SK-N-SH (cell line): ENCODE measurements at regions not wholly inside any gene's neighbourhood (a gene's known extent, or its start where the extent isn't known, plus 50 kb on each side); places are given as distances from the start of the nearest gene placed in this dataset.

Experiments
- FOXJ3 ChIP-seq: sonication (generic); formaldehyde crosslinking; IDR thresholded peaks from 2 replicates; pipeline ENCODE4 v1.5.1; 2020; ENCODE audit warnings: mild to moderate bottlenecking, missing genetic modification reagents
- POLR2AphosphoS5 ChIP-seq: IDR thresholded peaks from 2 replicates; pipeline ENCODE4 v1.6.1; 2012; ENCODE audit warnings: low read depth, low read length
- RXRA ChIP-seq: IDR thresholded peaks from 2 replicates; pipeline ENCODE4 v1.4.0; 2012; ENCODE audit warnings: low read depth, mild to moderate bottlenecking, borderline replicate concordance
- USF2 ChIP-seq: fragments of 150-350 bp; IDR thresholded peaks from 2 replicates; pipeline ENCODE4 v1.6.1; 2017; ENCODE audit warnings: antibody characterized with exemption, low read length, low read depth, borderline replicate concordance
- YY1 ChIP-seq: IDR thresholded peaks from 2 replicates; pipeline ENCODE4 v1.4.0; 2012; ENCODE audit warnings: low read depth, mild to moderate bottlenecking
- TF ChIP-seq, protein P1 (sequence below): IDR thresholded peaks from 2 replicates; pipeline ENCODE4 v1.6.1; 2012; ENCODE audit warnings: mild to moderate bottlenecking, low read depth, low read length, moderate library complexity
- TF ChIP-seq, protein P2 (sequence below): fragments of 200-600 bp; sonication (generic); IDR thresholded peaks from 2 replicates; pipeline ENCODE4 v1.6.1; 2017; ENCODE audit warnings: antibody characterized with exemption, mild to moderate bottlenecking, moderate library complexity

DNA sequence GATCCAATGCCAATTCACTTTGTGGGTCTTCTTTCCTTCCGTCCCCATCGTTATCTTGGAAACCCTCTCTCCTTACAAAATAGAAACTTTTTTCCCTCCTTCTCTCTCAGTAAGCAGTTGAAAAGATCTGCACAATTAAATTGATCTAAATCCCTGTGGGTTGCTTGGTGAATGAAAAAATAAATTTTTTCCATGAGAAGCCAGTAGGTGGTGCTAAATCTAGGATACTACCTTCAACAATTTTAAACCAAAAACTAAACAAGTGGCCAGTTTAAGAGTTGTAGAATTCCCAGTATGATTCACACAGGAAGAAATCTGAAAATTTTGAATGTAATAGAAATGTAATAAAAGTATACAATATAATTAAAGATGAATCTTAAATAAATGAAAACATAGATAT lies 990.3 kb upstream of the ZNF722 start:
- TF ChIP-seq RXRA (no peak), YY1 (no peak), POLR2AphosphoS5 (no peak), FOXJ3 (CRISPR knock-in tag) (no peak), USF2 (no peak)
- TF ChIP-seq, protein P1, sequence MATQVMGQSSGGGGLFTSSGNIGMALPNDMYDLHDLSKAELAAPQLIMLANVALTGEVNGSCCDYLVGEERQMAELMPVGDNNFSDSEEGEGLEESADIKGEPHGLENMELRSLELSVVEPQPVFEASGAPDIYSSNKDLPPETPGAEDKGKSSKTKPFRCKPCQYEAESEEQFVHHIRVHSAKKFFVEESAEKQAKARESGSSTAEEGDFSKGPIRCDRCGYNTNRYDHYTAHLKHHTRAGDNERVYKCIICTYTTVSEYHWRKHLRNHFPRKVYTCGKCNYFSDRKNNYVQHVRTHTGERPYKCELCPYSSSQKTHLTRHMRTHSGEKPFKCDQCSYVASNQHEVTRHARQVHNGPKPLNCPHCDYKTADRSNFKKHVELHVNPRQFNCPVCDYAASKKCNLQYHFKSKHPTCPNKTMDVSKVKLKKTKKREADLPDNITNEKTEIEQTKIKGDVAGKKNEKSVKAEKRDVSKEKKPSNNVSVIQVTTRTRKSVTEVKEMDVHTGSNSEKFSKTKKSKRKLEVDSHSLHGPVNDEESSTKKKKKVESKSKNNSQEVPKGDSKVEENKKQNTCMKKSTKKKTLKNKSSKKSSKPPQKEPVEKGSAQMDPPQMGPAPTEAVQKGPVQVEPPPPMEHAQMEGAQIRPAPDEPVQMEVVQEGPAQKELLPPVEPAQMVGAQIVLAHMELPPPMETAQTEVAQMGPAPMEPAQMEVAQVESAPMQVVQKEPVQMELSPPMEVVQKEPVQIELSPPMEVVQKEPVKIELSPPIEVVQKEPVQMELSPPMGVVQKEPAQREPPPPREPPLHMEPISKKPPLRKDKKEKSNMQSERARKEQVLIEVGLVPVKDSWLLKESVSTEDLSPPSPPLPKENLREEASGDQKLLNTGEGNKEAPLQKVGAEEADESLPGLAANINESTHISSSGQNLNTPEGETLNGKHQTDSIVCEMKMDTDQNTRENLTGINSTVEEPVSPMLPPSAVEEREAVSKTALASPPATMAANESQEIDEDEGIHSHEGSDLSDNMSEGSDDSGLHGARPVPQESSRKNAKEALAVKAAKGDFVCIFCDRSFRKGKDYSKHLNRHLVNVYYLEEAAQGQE, result no peak
- TF ChIP-seq, protein P2, sequence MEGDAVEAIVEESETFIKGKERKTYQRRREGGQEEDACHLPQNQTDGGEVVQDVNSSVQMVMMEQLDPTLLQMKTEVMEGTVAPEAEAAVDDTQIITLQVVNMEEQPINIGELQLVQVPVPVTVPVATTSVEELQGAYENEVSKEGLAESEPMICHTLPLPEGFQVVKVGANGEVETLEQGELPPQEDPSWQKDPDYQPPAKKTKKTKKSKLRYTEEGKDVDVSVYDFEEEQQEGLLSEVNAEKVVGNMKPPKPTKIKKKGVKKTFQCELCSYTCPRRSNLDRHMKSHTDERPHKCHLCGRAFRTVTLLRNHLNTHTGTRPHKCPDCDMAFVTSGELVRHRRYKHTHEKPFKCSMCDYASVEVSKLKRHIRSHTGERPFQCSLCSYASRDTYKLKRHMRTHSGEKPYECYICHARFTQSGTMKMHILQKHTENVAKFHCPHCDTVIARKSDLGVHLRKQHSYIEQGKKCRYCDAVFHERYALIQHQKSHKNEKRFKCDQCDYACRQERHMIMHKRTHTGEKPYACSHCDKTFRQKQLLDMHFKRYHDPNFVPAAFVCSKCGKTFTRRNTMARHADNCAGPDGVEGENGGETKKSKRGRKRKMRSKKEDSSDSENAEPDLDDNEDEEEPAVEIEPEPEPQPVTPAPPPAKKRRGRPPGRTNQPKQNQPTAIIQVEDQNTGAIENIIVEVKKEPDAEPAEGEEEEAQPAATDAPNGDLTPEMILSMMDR, result peak; percentile 46
